ENCODE measurements at regions not wholly inside any gene's neighbourhood (a gene's known extent, or its start where the extent isn't known, plus 50 kb on each side); places are given as distances from the start of the nearest gene placed in this dataset.

GRCh38 chr3:163832547-163832946 is 1245.7 kb downstream of the SI start:
- Histone ChIP-seq H3K36me3 (ENCODE audit: low read depth) (no peaks in the 10 kb centered on the region), H3K4me1 (ENCODE audit: low read depth) (no peaks in the 10 kb centered on the region), H3K4me3 (no peak overlapping the region), H3K9me3 (no peaks in the 10 kb centered on the region)
- TF ChIP-seq CTCF (IDR thresholded peaks at IDR 0.05), result no peak
- ATAC-seq (no peak), DNase-seq (no peak)
- intact Hi-C loops (cut with DNase I, micrococcal nuclease), result no loop called here

- DNase-seq (no peak), ATAC-seq (no peak)
- H3K36me3 ChIP-seq (ENCODE audit: low read depth), result no peaks in the 10 kb centered on the region
- H3K4me3 ChIP-seq, result no peak overlapping the region
- H3K4me1 ChIP-seq (ENCODE audit: low read depth), result no peaks in the 10 kb centered on the region
- no peak for TF ChIP-seq CTCF (IDR thresholded peaks at IDR 0.05)
- H3K9me3 ChIP-seq, result no peaks in the 10 kb centered on the region
- intact Hi-C loops (cut with DNase I, micrococcal nuclease), result no loop called here
Measured at GRCh38 chr3:163821841-163822240, 1256.5 kb downstream of the SI start.

- DNase-seq, result no peak
- Histone ChIP-seq H3K9me3 (no peaks in the 10 kb centered on the region), H3K4me3 (no peak overlapping the region), H3K36me3 (ENCODE audit: low read depth) (no peaks in the 10 kb centered on the region), H3K4me1 (ENCODE audit: low read depth) (no peaks in the 10 kb centered on the region)
- intact Hi-C loops (cut with DNase I, micrococcal nuclease), result no loop called here
- no peak for ATAC-seq
- TF ChIP-seq CTCF (IDR thresholded peaks at IDR 0.05), result no peak
Measured at GRCh38 chr3:163817015-163817414, 1261.3 kb downstream of the SI start.

GRCh38 chr3:163813935-163814334 is 1264.4 kb downstream of the SI start:
- ATAC-seq (no peak), DNase-seq (no peak)
- H3K36me3 ChIP-seq (ENCODE audit: low read depth), result no peaks in the 10 kb centered on the region
- H3K4me3 ChIP-seq, result no peak overlapping the region
- TF ChIP-seq CTCF (IDR thresholded peaks at IDR 0.05), result no peak
- no peaks in the 10 kb centered on the region for H3K9me3 ChIP-seq
- intact Hi-C loops (cut with DNase I, micrococcal nuclease), result no loop called here
- no peaks in the 10 kb centered on the region for H3K4me1 ChIP-seq (ENCODE audit: low read depth)

GRCh38 chr3:163812006-163812405 is 1266.3 kb downstream of the SI start:
- Histone ChIP-seq H3K36me3 (ENCODE audit: low read depth) (no peaks in the 10 kb centered on the region), H3K4me3 (no peak overlapping the region), H3K9me3 (no peaks in the 10 kb centered on the region), H3K4me1 (ENCODE audit: low read depth) (no peaks in the 10 kb centered on the region)
- no peak for TF ChIP-seq CTCF (IDR thresholded peaks at IDR 0.05)
- no peak for DNase-seq
- ATAC-seq, result no peak
- intact Hi-C loops (cut with DNase I, micrococcal nuclease), result no loop called here

GRCh38 chr3:163809540-163809993 is 1268.7 kb downstream of the SI start:
- DNase-seq (no peak), ATAC-seq (peak; percentile 46)
- Histone ChIP-seq H3K4me1 (ENCODE audit: low read depth) (no peaks in the 10 kb centered on the region), H3K36me3 (ENCODE audit: low read depth) (no peaks in the 10 kb centered on the region), H3K4me3 (no peak overlapping the region), H3K9me3 (no peaks in the 10 kb centered on the region)
- TF ChIP-seq CTCF (IDR thresholded peaks at IDR 0.05), result no peak
- intact Hi-C loops (cut with DNase I, micrococcal nuclease), result no loop called here
